Psoas muscle (tissue), 7 donors: ENCODE measurements at regions not wholly inside any gene's neighbourhood (a gene's known extent, or its start where the extent isn't known, plus 50 kb on each side); places are given as distances from the start of the nearest gene placed in this dataset.
"Not testable (repeated sequence)": the region's sequence is repeated elsewhere in the genome, so short reads cannot be mapped to it uniquely, and the experiment has no call there.

Experiments
- ATAC-seq, 4 donors: fragments of 200-7000 bp; cut with Tn5 transposase; one replicate each; pipeline ENCODE4 v1.9.1; 2020; ENCODE audit warnings: moderate library complexity in 3 of 4, mild to moderate bottlenecking in 2 of 4
- DNase-seq, 2 donors: peaks; one replicate each; pipeline ENCODE4 v3.0.0-alpha.2; 2020
- H3K27ac ChIP-seq: fragments of 200-600 bp; one replicate; pipeline ENCODE4 v1.8.0; 2022
- H3K27me3 ChIP-seq, 3 donors: fragments of 200-600 bp in 1 of 3; one replicate each; pipeline versions ENCODE4 v1.6.1 to v1.8.0; 2013 to 2022; ENCODE audit warnings: low read length in 2 of 3, mild to moderate bottlenecking in 2 of 3, moderate library complexity in 1 of 3; ENCODE audit not compliant: insufficient read depth in 3 of 3
- H3K36me3 ChIP-seq, 2 donors: fragments of 200-600 bp in 1 of 2; one replicate each; pipeline versions ENCODE4 v1.6.1 to v1.8.0; 2013 to 2022; ENCODE audit warnings: low read depth in 1 of 2, mild to moderate bottlenecking in 1 of 2, moderate library complexity in 1 of 2; ENCODE audit not compliant: insufficient read depth in 1 of 2
- H3K4me1 ChIP-seq: fragments of 200-600 bp; one replicate; pipeline ENCODE4 v1.8.0; 2022
- H3K4me3 ChIP-seq: fragments of 200-600 bp; one replicate; pipeline ENCODE4 v1.8.0; 2022; ENCODE audit warnings: mild to moderate bottlenecking
- H3K9me3 ChIP-seq: fragments of 200-600 bp; one replicate; pipeline ENCODE4 v1.8.0; 2022
- CTCF ChIP-seq: fragments of 200-600 bp; IDR thresholded peaks from one replicate; pipeline ENCODE4 v1.8.0; 2022; ENCODE audit warnings: antibody characterized with exemption
- WGBS, 3 donors: extraction: QIAGEN DNeasy Blood & Tissue Kit; methylation state at CpG; one replicate each; pipeline versions ENCODE4 v1.1.6 to v1.1.7; 2013; 5-methylcytosine and 5-hydroxymethylcytosine counted together
- intact Hi-C, 2 donors: fragments of 100-400 bp; cut with DNase I; formaldehyde crosslinking; loops; one replicate each; pipeline versions ENCODE4 v1.11.0 to v1.14.2; 2022
- donor health status: healthy with polysubstance abuse.
- donor health status: DM: no; HTN: no; CAD: no; lungs with moderate emphysema.
- donor health status: Bipolar disorder and iron deficiency.
- donor health status: healthy.
- donor health status: DM: yes; HTN: yes; CAD: no.
- donor health status: DM: no; HTN: no; CAD: no.
- donor health status: DM: yes; HTN: yes; CAD: no.

GRCh38 chr3:153927107-153927506 is 194.1 kb upstream of the ARHGEF26 start:
- Histone ChIP-seq H3K9me3 (no peaks in the 10 kb centered on the region), H3K36me3 (no peaks in the 10 kb centered on the region), H3K4me3 (no peak overlapping the region), H3K4me1 (no peaks in the 10 kb centered on the region), H3K27me3 (no peaks in the 10 kb centered on the region), H3K27ac (no peak overlapping the region)
- ATAC-seq (no peak), DNase-seq (no peak)
- intact Hi-C loops: no loop called here
- no peak for TF ChIP-seq CTCF
- 30 to 56% (median 34%) methylated on average over 5 of the region's 5 CpGs for WGBS, 3 donors

GRCh38 chr3:153928851-153929250 is 192.3 kb upstream of the ARHGEF26 start:
- Histone ChIP-seq H3K36me3 (no peaks in the 10 kb centered on the region), H3K27ac (no peak overlapping the region), H3K27me3 (no peaks in the 10 kb centered on the region), H3K9me3 (no peaks in the 10 kb centered on the region), H3K4me1 (no peaks in the 10 kb centered on the region), H3K4me3 (no peak overlapping the region)
- TF ChIP-seq CTCF: no peak
- intact Hi-C loops: no loop called here
- DNase-seq: no peak
- no peak for ATAC-seq

GRCh38 chr3:153933481-153933880 is 187.7 kb upstream of the ARHGEF26 start:
- H3K36me3 ChIP-seq, H3K4me1 ChIP-seq, DNase-seq, H3K9me3 ChIP-seq, H3K4me3 ChIP-seq, ATAC-seq, H3K27me3 ChIP-seq, H3K27ac ChIP-seq, intact Hi-C loops: not testable (repeated sequence)
- 88 to 94% (median 94%) methylated on average over 2 of the region's 2 CpGs for WGBS, 3 donors

- no peak for ATAC-seq
Measured at GRCh38 chr3:153944084-153944483, 177.1 kb upstream of the ARHGEF26 start.

GRCh38 chr3:153951276-153951675 is 169.9 kb upstream of the ARHGEF26 start:
- no peaks in the 10 kb centered on the region for H3K36me3 ChIP-seq
- DNase-seq (no peak), ATAC-seq (no peak)
- H3K9me3 ChIP-seq: no peaks in the 10 kb centered on the region
- 65 to 72% (median 68%) methylated on average over 2 of the region's 2 CpGs for WGBS, 3 donors
- TF ChIP-seq CTCF: no peak
- H3K27ac ChIP-seq: no peak overlapping the region
- H3K4me1 ChIP-seq: no peaks in the 10 kb centered on the region
- H3K27me3 ChIP-seq: no peaks in the 10 kb centered on the region
- intact Hi-C loops: no loop called here
- no peak overlapping the region for H3K4me3 ChIP-seq

More at GRCh38 chr3:153944084-153944483, 177.1 kb upstream of the ARHGEF26 start:
- H3K4me1 ChIP-seq: no peaks in the 10 kb centered on the region
- intact Hi-C loops: loop anchor here in 1 of 2 donors (10.0 kb wide), 1 partner anchor 419 kb away; no protein-coding TSS in a partner anchor
- H3K36me3 ChIP-seq: no peaks in the 10 kb centered on the region
- H3K27me3 ChIP-seq: no peaks in the 10 kb centered on the region
- H3K9me3 ChIP-seq: no peaks in the 10 kb centered on the region
- TF ChIP-seq CTCF: no peak
- no peak overlapping the region for H3K4me3 ChIP-seq
- WGBS, 3 donors: 39 to 46% (median 40%) methylated on average over 2 of the region's 2 CpGs
- H3K27ac ChIP-seq: no peak overlapping the region
- no peak for DNase-seq
